ENCODE measurements at regions not wholly inside any gene's neighbourhood (a gene's known extent, or its start where the extent isn't known, plus 50 kb on each side); places are given as distances from the start of the nearest gene placed in this dataset.

- Histone ChIP-seq H3K36me3 (no peaks in the 10 kb centered on the region), H3K4me1 (peaks cover 0 to under 1% (median 0%) of the 10 kb centered on the region in 6 donors), H3K27me3 (replicated peaks in 1 of 7) (peaks cover 0 to under 1% (median 0%) of the 10 kb centered on the region in 7 donors), H3K27ac (no peak overlapping the region), H3K9me3 (peaks cover 0 to 20% (median 13%) of the 10 kb centered on the region in 8 donors), H3K4me3 (no peak overlapping the region)
- no peak for TF ChIP-seq POLR2A (IDR thresholded peaks at IDR 0.05)
- no peak for TF ChIP-seq CTCF (IDR thresholded peaks at IDR 0.05 in 8 of 11, conservative IDR thresholded peaks at IDR 0.05 in 3 of 11)
- no peak for TF ChIP-seq POLR2AphosphoS5 (IDR thresholded peaks at IDR 0.05)
- intact Hi-C loops (cut with DNase I; ENCODE audit: low total_unique reads), result no loop called here
- no peak for DNase-seq
Observed at GRCh38 chr3:141669434-141669833, 68.7 kb upstream of the RNF7 start.

- H3K27ac ChIP-seq, result peak overlapping the region in 2 of 8 donors; percentile 20 to 67
- intact Hi-C loops (cut with DNase I; ENCODE audit: low total_unique reads), result no loop called here
- peaks cover 0 to 55% (median 26%) of the 10 kb centered on the region in 6 donors for H3K4me1 ChIP-seq
- TF ChIP-seq CTCF (IDR thresholded peaks at IDR 0.05 in 8 of 11, conservative IDR thresholded peaks at IDR 0.05 in 3 of 11) (no peak), POLR2AphosphoS5 (IDR thresholded peaks at IDR 0.05) (no peak), POLR2A (IDR thresholded peaks at IDR 0.05) (no peak)
- no peaks in the 10 kb centered on the region for H3K27me3 ChIP-seq (replicated peaks in 1 of 7)
- H3K9me3 ChIP-seq, result peaks cover 0 to 10% (median 0%) of the 10 kb centered on the region in 8 donors
- no peaks in the 10 kb centered on the region for H3K36me3 ChIP-seq
- H3K4me3 ChIP-seq, result no peak overlapping the region
- no peak for DNase-seq
Observed at GRCh38 chr3:141677701-141678100, 60.4 kb upstream of the RNF7 start.

- H3K36me3 ChIP-seq, result no peaks in the 10 kb centered on the region
- 34 to 52% (median 36%) methylated on average over 2 of the region's 2 CpGs for WGBS, 5 donors
- H3K4me3 ChIP-seq, result no peak overlapping the region
- H3K27me3 ChIP-seq (replicated peaks in 1 of 7), result no peaks in the 10 kb centered on the region
- intact Hi-C loops (cut with DNase I; ENCODE audit: low total_unique reads), result no loop called here
- peaks cover 0 to 5% (median 0%) of the 10 kb centered on the region in 8 donors for H3K9me3 ChIP-seq
- H3K4me1 ChIP-seq, result peaks cover 2 to 60% (median 26%) of the 10 kb centered on the region in 6 donors
- peak overlapping the region in 7 of 8 donors; percentile 8 to 70 (median 64) for H3K27ac ChIP-seq
- no peak for DNase-seq
- TF ChIP-seq POLR2A (IDR thresholded peaks at IDR 0.05) (no peak), POLR2AphosphoS5 (IDR thresholded peaks at IDR 0.05) (peak in 1 of 3 donors; percentile 70), CTCF (IDR thresholded peaks at IDR 0.05 in 8 of 11, conservative IDR thresholded peaks at IDR 0.05 in 3 of 11) (no peak)
Observed at GRCh38 chr3:141680620-141681389, 57.3 kb upstream of the RNF7 start.

- no peaks in the 10 kb centered on the region for H3K36me3 ChIP-seq
- H3K27me3 ChIP-seq (replicated peaks in 1 of 7), result no peaks in the 10 kb centered on the region
- TF ChIP-seq POLR2A (IDR thresholded peaks at IDR 0.05), result no peak
- no peak for TF ChIP-seq POLR2AphosphoS5 (IDR thresholded peaks at IDR 0.05)
- no peak for TF ChIP-seq CTCF (IDR thresholded peaks at IDR 0.05 in 8 of 11, conservative IDR thresholded peaks at IDR 0.05 in 3 of 11)
- peaks cover 7 to 66% (median 32%) of the 10 kb centered on the region in 6 donors for H3K4me1 ChIP-seq
- intact Hi-C loops (cut with DNase I; ENCODE audit: low total_unique reads), result no loop called here
- WGBS, 5 donors, result 17 to 27% (median 25%) methylated on average over 4 of the region's 4 CpGs
- H3K4me3 ChIP-seq, result no peak overlapping the region
- peaks cover 0 to 5% (median 0%) of the 10 kb centered on the region in 8 donors for H3K9me3 ChIP-seq
- H3K27ac ChIP-seq, result peak overlapping the region in 4 of 8 donors; percentile 8 to 69 (median 53)
- no peak for DNase-seq
Observed at GRCh38 chr3:141681390-141681780, 56.7 kb upstream of the RNF7 start.
